CD4-positive, alpha-beta T cell treated with Interleukin-17A for 1 hour (primary cell): ENCODE measurements at regions not wholly inside any gene's neighbourhood (a gene's known extent, or its start where the extent isn't known, plus 50 kb on each side); places are given as distances from the start of the nearest gene placed in this dataset.
"Not testable (repeated sequence)": the region's sequence is repeated elsewhere in the genome, so short reads cannot be mapped to it uniquely, and the experiment has no call there.

Experiments
- DNase-seq: peaks from one replicate; pipeline ENCODE4 v3.0.0-alpha.2; 2020

- no peak for DNase-seq
Measured at GRCh38 chr18:78856569-78857313, 122.9 kb upstream of the SALL3 start.

DNA sequence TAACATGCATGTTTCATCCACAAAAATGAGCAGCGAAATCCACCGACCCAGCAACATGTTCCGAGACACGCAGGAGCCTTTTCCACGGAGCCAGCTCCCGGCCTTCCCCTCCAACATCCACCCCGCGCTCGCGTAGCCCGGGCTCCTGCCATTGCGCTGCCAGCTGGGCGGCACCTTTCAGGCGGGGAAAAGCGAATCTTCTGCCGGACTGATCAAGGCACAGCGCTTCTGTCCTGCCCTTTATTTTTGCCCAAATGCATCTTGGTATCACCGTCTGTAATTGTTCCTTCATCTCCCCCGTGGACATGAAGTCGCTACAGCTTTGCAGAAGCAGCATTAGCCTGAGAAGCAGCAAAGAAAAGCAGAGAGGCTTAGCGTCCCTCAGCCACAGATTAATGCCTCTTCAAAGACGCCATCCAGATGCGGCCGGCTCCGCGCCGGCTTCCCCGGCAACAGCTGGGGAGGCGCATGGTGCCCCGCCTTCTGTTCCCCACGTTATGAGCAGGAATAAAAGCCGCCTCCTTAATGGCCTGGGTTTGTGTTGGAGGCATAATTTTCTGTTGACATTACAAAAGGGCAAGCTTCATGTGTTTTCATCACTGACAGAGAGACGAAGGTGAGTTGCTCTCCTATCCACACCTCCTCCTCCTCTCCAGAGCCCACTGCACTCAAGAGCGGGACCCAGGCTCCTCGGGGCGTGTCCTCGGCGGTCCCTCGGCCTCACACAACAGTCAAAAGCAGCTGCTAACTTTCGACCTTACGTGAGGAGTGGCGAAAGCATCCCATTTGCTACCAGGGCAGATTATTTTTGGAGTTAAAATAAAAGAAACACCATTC lies 122.1 kb upstream of the SALL3 start:
- no peak for DNase-seq

DNA sequence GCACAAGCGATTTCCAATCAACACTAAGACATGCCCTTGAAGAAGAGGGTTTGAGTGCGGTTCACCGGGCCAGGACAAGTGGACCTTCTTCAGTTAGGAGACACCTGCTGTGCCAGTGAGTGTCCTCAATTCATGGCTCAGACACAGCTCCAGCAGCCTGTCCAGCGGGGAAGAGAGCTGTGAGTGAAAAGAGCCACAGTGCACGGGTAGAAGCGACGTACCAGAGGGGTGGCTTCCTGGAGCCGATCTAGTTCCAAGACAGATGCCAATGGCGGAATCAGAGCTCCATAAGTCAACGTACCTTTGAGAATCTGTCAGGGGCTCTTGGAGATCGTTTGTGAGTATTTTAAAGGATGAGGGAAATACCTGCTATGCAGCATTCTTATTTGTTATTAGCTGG lies 119.9 kb upstream of the SALL3 start:
- no peak for DNase-seq

DNA sequence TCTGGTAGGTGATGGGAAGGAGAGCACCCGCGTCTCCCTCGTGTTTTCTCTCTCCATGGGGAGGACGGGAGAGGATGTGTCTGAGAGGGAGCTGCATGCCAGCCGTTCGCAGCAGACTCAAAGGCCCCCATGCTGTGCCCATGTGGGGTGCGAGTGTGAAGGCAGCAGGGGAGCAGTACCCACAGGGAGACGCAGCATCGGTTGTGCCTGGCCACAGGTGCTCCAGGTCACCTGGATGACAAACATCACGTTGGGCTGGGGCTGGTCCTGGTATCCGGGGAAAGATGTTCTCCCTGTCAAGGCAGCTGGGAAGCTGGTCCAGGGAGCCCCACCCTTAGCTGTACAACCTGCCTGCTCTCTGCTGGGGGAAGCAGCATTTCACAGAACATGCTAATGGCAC lies 119.5 kb upstream of the SALL3 start:
- DNase-seq = no peak

DNA sequence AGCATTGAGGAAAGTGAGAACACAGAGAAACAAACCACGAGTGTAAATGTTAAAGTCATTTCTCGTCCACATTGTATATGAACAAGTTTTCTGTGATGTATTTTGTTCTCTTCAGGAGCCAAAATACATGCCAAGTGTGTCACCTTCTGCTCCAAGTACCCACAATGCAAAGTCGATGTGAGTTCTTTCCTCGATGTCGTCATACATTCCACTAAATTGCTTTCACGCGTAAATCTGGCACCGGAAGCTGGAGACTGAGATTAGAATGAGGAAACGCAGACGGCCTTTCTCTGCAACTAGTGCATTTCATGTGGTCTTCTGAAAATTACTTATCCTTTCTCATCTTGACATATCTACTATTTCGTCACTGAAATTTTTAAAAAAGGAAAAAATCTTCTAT lies 118.5 kb upstream of the SALL3 start:
- DNase-seq = no peak

GRCh38 chr18:78861706-78862105 lies 117.9 kb upstream of the SALL3 start:
- DNase-seq = no peak

GRCh38 chr18:78862395-78862794 lies 117.2 kb upstream of the SALL3 start:
- DNase-seq = no peak

- DNase-seq = no peak
Measured at GRCh38 chr18:78865056-78865598, 114.5 kb upstream of the SALL3 start.

DNA sequence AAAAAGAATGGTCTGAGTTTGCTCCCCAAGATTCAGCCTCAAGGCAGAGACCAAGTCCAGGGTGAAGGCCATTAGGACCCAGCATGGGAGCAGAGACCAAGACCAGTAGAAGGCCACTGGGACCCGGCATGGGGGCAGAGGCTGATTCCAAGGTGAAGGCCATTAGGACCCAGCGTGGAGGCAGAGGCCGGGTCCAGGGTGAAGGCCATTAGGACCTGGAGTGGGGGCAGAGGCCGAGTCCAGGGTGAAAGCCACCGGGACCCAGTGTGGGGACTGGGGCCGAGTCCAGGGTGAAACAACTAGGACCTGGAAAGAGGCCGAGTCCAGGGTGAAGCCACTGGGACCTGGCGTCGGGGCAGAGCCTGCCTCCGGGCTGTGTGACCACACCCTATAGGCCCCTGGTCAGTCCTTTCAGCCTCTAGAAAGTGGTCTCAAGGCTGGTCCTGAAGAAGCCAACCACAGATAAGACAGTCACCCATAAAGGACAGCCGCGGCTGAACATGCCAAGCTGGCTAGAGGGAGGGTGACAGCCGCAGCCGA lies 113.8 kb upstream of the SALL3 start:
- DNase-seq = no peak

GRCh38 chr18:78867131-78867530 lies 112.5 kb upstream of the SALL3 start:
- no peak for DNase-seq

- no peak for DNase-seq
Measured at GRCh38 chr18:78868330-78869316, 111.0 kb upstream of the SALL3 start.

- no peak for DNase-seq
Measured at GRCh38 chr18:78871618-78872017, 108.0 kb upstream of the SALL3 start.

GRCh38 chr18:78873926-78874500 lies 105.6 kb upstream of the SALL3 start:
- DNase-seq = no peak

GRCh38 chr18:78875016-78875777 lies 104.4 kb upstream of the SALL3 start:
- peak; percentile 25 for DNase-seq

DNA sequence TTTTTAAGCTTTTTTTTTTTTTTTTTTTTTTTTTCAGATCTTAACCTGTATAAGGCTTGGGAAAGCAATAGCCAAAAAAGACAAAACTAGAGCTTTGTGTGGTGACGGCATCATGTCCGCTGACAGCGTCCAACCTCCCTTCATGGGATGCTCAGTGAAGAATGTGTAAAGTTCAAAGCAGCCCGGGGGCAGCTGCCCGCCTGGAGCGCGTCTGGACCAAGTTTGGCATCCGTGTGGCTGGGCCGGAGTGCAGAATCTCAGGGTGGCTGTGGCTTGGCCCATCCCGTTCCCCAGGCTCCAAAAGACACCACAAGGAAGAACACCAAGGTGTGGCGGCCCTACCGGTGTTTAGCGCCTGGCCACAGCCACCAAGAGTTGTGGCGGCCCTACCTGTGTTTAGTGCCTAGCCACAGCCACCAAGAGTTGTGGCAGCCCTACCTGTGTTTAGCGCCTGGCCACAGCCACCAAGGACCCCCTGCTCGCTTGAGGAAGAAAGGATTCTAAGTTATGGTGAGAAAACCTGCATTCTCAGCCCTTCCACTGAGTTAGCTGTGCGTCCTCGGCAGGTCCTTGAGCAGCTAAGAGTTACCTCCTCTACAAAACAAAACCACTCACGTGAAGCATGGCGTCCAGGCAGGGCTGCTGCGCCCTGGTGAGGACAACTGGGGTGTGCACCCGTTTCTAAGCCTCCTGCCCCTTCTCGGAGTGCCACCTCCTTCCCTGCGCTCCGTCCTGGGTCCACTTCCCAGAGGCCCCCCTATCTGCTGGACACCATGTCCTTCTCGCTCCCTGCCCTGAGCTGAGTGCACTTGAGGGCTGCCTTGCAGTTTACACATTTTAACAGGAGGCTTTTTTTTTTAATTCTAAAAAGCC lies 103.6 kb upstream of the SALL3 start:
- DNase-seq = no peak

DNA sequence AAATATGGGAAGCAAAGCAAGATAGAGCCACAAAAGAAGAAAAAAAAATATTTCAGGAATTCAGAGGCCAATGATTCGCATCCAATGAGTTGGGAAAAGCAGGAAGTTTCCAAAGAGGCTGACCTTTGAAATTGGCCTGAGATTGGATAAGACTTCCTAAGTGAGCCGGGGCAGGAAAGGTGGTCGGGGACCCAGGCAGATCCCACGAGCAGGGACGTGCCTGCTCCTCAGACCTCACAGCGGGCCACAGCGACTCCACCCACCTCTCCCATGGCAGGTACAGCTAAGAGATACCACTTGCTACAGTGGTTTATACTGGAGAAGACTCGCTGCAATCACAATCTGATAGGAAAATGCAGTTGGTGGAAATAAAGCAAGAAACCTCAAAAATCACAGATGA lies 102.8 kb upstream of the SALL3 start:
- DNase-seq = no peak

DNA sequence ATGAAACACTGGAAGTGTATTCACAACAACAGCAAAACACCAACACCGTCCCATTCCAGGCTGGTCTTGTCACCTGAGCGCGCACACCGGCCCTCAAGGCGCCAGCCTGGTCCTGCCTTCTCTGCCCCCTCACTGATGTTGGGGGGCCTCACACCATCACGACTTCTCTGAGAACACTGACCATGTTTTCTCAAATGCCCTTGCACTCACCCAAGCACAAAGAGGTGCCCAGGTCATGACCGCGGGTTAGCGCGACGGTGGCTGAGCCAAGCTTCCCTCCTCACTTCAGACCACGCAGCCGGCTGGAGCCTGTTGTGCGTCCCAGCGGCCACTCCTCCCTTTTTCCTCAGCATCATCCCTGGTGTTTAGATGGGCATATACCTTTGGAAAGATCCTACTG lies 101.3 kb upstream of the SALL3 start:
- DNase-seq = no peak

DNA sequence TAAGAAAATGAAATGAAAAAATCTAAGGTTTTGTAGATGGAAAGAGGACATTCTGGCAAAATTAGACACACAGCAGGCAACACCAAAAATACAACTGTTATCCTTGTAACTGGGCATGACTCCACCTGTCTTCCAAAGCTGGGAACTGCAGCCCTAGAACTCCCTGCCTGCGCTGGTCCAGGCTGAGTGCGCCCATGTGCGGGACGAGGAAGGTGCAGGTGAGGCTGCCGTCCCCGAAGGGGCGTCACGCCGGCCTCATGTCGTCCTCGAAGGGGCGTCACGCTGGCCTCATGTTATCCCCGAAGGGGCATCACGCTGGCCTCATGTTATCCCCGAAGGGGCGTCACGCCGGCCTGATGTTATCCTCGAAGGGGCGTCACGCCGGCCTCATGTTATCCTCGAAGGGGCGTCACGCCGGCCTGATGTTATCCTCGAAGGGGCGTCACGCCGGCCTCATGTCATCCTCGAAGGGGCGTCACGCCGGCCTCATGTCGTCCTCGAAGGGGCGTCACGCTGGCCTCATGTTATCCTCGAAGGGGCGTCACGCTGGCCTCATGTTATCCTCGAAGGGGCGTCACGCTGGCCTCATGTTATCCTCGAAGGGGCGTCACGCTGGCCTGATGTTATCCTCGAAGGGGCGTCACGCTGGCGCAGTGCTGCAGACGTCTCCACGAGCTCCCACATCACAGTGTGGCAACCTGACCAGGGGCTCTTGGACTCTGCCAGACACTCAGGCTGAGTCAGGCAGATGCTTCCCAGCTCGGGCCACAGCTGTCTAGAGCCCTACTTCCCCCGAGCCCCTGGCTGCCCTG lies 100.3 kb upstream of the SALL3 start:
- not testable (repeated sequence) for DNase-seq

DNA sequence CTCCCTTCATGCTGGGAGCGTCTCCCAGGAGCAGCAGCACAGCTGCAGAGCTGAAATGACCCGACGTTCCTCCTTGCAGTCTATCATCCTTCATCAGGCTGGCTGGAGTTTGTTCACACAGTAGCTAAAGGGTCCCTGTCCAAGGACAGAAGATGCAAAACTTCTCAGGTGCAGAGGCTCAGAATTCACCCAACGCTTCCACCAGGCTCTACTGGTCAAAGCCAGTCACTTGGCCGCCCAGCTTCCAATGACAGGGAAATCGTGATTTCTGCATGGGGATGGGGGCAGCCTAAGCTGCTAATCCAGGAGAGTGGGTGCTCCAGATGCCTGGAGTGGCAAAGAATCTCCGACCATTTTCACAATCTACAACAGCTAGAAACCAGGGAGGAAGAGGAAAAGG lies 97.0 kb upstream of the SALL3 start:
- DNase-seq = no peak
